AG10803 (cell line): ENCODE measurements at regions not wholly inside any gene's neighbourhood (a gene's known extent, or its start where the extent isn't known, plus 50 kb on each side); places are given as distances from the start of the nearest gene placed in this dataset.

Source experiments
- DNase-seq: peaks from one replicate; pipeline ENCODE4 v3.0.0; 2010; ENCODE audit warnings: low read depth
- H3K4me3 ChIP-seq: 2 replicates; pipeline ENCODE4 v1.5.1; 2011; ENCODE audit warnings: mild to moderate bottlenecking, low read length, control low read depth
- CTCF ChIP-seq: conservative IDR thresholded peaks from 2 replicates; pipeline ENCODE4 v1.5.1; 2011; ENCODE audit warnings: mild to moderate bottlenecking, low read length, control low read depth, inconsistent platforms

- H3K4me3 ChIP-seq = no peak overlapping the region
- TF ChIP-seq CTCF = no peak
- no peak for DNase-seq
Measured at GRCh38 chr4:110702326-110702725, 79.4 kb upstream of the PITX2 start.

GRCh38 chr4:110704748-110705439 lies 82.0 kb upstream of the PITX2 start:
- no peak for DNase-seq
- no peak for TF ChIP-seq CTCF
- H3K4me3 ChIP-seq = no peak overlapping the region

GRCh38 chr4:110705440-110705782 lies 82.5 kb upstream of the PITX2 start:
- H3K4me3 ChIP-seq = no peak overlapping the region
- DNase-seq = no peak
- no peak for TF ChIP-seq CTCF

GRCh38 chr4:110710070-110710469 lies 87.2 kb upstream of the PITX2 start:
- no peak for DNase-seq
- TF ChIP-seq CTCF = no peak
- H3K4me3 ChIP-seq = no peak overlapping the region

GRCh38 chr4:110712486-110712885 lies 89.6 kb upstream of the PITX2 start:
- DNase-seq = no peak
- H3K4me3 ChIP-seq = no peak overlapping the region
- no peak for TF ChIP-seq CTCF

GRCh38 chr4:110730318-110730717 lies 107.4 kb upstream of the PITX2 start:
- TF ChIP-seq CTCF = no peak
- H3K4me3 ChIP-seq = no peak overlapping the region
- DNase-seq = no peak

GRCh38 chr4:110733901-110734300 lies 111.0 kb upstream of the PITX2 start:
- no peak for TF ChIP-seq CTCF
- no peak overlapping the region for H3K4me3 ChIP-seq
- no peak for DNase-seq
